ENCODE measurements at regions not wholly inside any gene's neighbourhood (a gene's known extent, or its start where the extent isn't known, plus 50 kb on each side); places are given as distances from the start of the nearest gene placed in this dataset.

DNA sequence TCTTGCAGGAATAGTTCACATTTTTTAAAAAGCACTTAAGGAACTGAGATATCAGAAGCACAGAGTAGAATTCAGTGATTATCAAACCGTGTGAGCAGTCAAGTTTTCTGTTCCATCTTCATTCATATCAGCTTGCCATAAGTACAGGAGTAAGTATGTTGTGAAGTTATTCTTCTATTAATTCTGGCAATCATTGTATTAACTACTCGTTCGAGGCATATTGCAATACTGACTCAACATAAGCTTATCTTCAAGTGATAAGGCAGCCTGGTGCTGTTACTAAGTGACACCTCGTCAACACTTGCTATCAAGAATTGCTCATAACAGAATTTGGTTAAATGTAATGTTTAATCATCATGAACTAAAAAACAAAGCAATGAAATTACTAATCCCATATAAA is 75.7 kb upstream of the SNX9 start:
- Histone ChIP-seq H3K4me3 (no peak overlapping the region), H3K27ac (ENCODE audit: extremely low read depth, low read depth, low read length) (no peak overlapping the region), H3K4me2 (ENCODE audit: insufficient read depth, low read length) (0 out of 2 replicates have a peak overlapping the region, but pooled peaks have one; percentile 2), H3K36me3 (ENCODE audit: control insufficient read depth, insufficient read depth, low read length) (no peaks in the 10 kb centered on the region), H3K4me1 (replicated peaks in 1 of 2; ENCODE audit: control insufficient read depth in 2 of 2, insufficient read depth in 2 of 2, low read length in 2 of 2) (peaks cover 0 to 12% of the 10 kb centered on the region in 2 experiments; a peak in 4 of 5 replicates), H3K9me3 (replicated peaks; ENCODE audit: control insufficient read depth, insufficient read depth, low read depth, low read length) (no peaks in the 10 kb centered on the region; the same call in 1 of the 2 replicates), H3K9me1 (ENCODE audit: control insufficient read depth, insufficient read depth, low read length) (no peaks in the 10 kb centered on the region), H4K20me1 (replicated peaks; ENCODE audit: control insufficient read depth, insufficient read depth, low read length) (no peaks in the 10 kb centered on the region), H3K27me3 (ENCODE audit: control insufficient read depth in 2 of 2, insufficient read depth in 2 of 2, low read length in 2 of 2) (peaks cover 0 to 2% of the 10 kb centered on the region in 2 experiments; a peak in 1 of 5 replicates), H3K79me2 (ENCODE audit: control insufficient read depth, insufficient read depth, low read length) (no peaks in the 10 kb centered on the region), H2AFZ (ENCODE audit: low read depth, low read length) (no peak overlapping the region), H3K9ac (ENCODE audit: insufficient read depth in 1 of 2, low read depth in 2 of 2, low read length in 2 of 2) (no peak overlapping the region)
- POLR2A ChIA-PET: interaction anchor here (0.8 kb wide), 1 partner anchor 17 kb away, joined by 3 read pairs; no protein-coding TSS in a partner anchor
- ATAC-seq: peak; percentile 42
- in situ Hi-C loops (cut with MboI): no loop called here
- CTCF ChIA-PET (ENCODE audit: low intra/inter-chr PET ratio): no interaction called here
- peak in 1 of 4 experiments; percentile 50 for DNase-seq (ENCODE audit: extremely low read depth in 1 of 4, low spot score in 3 of 4)
- 5% methylated on average over 4 of the region's 4 CpGs for WGBS (ENCODE audit: insufficient coverage, low coverage, missing lambda C conversion rate)
- peak; percentile 15 for FAIRE-seq
- no TSS peak for BruUV-seq (replicated peaks)
- intact Hi-C loops (cut with micrococcal nuclease): no loop called here
- TF ChIP-seq, protein P1, sequence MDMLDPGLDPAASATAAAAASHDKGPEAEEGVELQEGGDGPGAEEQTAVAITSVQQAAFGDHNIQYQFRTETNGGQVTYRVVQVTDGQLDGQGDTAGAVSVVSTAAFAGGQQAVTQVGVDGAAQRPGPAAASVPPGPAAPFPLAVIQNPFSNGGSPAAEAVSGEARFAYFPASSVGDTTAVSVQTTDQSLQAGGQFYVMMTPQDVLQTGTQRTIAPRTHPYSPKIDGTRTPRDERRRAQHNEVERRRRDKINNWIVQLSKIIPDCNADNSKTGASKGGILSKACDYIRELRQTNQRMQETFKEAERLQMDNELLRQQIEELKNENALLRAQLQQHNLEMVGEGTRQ (CRISPR knock-in tag; IDR thresholded peaks at IDR 0.05): no peak
- TF ChIP-seq, protein P2, sequence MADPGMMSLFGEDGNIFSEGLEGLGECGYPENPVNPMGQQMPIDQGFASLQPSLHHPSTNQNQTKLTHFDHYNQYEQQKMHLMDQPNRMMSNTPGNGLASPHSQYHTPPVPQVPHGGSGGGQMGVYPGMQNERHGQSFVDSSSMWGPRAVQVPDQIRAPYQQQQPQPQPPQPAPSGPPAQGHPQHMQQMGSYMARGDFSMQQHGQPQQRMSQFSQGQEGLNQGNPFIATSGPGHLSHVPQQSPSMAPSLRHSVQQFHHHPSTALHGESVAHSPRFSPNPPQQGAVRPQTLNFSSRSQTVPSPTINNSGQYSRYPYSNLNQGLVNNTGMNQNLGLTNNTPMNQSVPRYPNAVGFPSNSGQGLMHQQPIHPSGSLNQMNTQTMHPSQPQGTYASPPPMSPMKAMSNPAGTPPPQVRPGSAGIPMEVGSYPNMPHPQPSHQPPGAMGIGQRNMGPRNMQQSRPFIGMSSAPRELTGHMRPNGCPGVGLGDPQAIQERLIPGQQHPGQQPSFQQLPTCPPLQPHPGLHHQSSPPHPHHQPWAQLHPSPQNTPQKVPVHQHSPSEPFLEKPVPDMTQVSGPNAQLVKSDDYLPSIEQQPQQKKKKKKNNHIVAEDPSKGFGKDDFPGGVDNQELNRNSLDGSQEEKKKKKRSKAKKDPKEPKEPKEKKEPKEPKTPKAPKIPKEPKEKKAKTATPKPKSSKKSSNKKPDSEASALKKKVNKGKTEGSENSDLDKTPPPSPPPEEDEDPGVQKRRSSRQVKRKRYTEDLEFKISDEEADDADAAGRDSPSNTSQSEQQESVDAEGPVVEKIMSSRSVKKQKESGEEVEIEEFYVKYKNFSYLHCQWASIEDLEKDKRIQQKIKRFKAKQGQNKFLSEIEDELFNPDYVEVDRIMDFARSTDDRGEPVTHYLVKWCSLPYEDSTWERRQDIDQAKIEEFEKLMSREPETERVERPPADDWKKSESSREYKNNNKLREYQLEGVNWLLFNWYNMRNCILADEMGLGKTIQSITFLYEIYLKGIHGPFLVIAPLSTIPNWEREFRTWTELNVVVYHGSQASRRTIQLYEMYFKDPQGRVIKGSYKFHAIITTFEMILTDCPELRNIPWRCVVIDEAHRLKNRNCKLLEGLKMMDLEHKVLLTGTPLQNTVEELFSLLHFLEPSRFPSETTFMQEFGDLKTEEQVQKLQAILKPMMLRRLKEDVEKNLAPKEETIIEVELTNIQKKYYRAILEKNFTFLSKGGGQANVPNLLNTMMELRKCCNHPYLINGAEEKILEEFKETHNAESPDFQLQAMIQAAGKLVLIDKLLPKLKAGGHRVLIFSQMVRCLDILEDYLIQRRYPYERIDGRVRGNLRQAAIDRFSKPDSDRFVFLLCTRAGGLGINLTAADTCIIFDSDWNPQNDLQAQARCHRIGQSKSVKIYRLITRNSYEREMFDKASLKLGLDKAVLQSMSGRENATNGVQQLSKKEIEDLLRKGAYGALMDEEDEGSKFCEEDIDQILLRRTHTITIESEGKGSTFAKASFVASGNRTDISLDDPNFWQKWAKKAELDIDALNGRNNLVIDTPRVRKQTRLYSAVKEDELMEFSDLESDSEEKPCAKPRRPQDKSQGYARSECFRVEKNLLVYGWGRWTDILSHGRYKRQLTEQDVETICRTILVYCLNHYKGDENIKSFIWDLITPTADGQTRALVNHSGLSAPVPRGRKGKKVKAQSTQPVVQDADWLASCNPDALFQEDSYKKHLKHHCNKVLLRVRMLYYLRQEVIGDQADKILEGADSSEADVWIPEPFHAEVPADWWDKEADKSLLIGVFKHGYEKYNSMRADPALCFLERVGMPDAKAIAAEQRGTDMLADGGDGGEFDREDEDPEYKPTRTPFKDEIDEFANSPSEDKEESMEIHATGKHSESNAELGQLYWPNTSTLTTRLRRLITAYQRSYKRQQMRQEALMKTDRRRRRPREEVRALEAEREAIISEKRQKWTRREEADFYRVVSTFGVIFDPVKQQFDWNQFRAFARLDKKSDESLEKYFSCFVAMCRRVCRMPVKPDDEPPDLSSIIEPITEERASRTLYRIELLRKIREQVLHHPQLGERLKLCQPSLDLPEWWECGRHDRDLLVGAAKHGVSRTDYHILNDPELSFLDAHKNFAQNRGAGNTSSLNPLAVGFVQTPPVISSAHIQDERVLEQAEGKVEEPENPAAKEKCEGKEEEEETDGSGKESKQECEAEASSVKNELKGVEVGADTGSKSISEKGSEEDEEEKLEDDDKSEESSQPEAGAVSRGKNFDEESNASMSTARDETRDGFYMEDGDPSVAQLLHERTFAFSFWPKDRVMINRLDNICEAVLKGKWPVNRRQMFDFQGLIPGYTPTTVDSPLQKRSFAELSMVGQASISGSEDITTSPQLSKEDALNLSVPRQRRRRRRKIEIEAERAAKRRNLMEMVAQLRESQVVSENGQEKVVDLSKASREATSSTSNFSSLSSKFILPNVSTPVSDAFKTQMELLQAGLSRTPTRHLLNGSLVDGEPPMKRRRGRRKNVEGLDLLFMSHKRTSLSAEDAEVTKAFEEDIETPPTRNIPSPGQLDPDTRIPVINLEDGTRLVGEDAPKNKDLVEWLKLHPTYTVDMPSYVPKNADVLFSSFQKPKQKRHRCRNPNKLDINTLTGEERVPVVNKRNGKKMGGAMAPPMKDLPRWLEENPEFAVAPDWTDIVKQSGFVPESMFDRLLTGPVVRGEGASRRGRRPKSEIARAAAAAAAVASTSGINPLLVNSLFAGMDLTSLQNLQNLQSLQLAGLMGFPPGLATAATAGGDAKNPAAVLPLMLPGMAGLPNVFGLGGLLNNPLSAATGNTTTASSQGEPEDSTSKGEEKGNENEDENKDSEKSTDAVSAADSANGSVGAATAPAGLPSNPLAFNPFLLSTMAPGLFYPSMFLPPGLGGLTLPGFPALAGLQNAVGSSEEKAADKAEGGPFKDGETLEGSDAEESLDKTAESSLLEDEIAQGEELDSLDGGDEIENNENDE (IDR thresholded peaks at IDR 0.05; ENCODE audit: low read depth, low read length): no peak
- TF ChIP-seq DPF2 (IDR thresholded peaks at IDR 0.05) (peak; percentile 67), DACH1 (IDR thresholded peaks at IDR 0.05; ENCODE audit: partially characterized antibody) (peak; percentile 63), FOSL1 (tag; conservative IDR thresholded peaks at IDR 0.05) (peak; percentile 92), ARID1B (IDR thresholded peaks at IDR 0.05) (peak; percentile 68), JUND (IDR thresholded peaks at IDR 0.05; ENCODE audit: borderline replicate concordance, low read depth, low read length) (peak; percentile 59; the same call in 1 of the 2 replicates), JUND (tag; IDR thresholded peaks at IDR 0.05; ENCODE audit: borderline replicate concordance, low read depth, low read length) (peak; percentile 46; the same call in 1 of the 3 replicates), TRIM24 (IDR thresholded peaks at IDR 0.05) (peak in 1 of 2 experiments; percentile 65; a peak in 1 of 4 replicates), GTF2F1 (IDR thresholded peaks at IDR 0.05; ENCODE audit: low read depth, low read length) (no peak), HDAC2 (IDR thresholded peaks at IDR 0.05) (0 out of 2 replicates have a peak, but pooled peaks have one; percentile 43), EP300 (IDR thresholded peaks at IDR 0.05; ENCODE audit: low read length) (peak; percentile 69), ZNF174 (CRISPR knock-in tag; IDR thresholded peaks at IDR 0.05) (no peak)

All from K562 (cell line).